GM21515 (cell line): ENCODE measurements at regions not wholly inside any gene's neighbourhood (a gene's known extent, or its start where the extent isn't known, plus 50 kb on each side); places are given as distances from the start of the nearest gene placed in this dataset.
"Not testable (repeated sequence)": the region's sequence is repeated elsewhere in the genome, so short reads cannot be mapped to it uniquely, and the experiment has no call there.

Experiments
- ATAC-seq: cut with Tn5 transposase; IDR thresholded peaks from one replicate; pipeline ENCODE4 v1.9.1; 2021; ENCODE audit not compliant: unreplicated experiment

GRCh38 chr7:51592842-51593599 is 276.4 kb upstream of the COBL start:
- no peak for ATAC-seq

GRCh38 chr7:51591223-51591622 is 274.6 kb upstream of the COBL start:
- ATAC-seq = no peak

GRCh38 chr7:51590746-51591145 is 274.1 kb upstream of the COBL start:
- no peak for ATAC-seq

GRCh38 chr7:51589111-51589510 is 272.5 kb upstream of the COBL start:
- ATAC-seq = no peak

- no peak for ATAC-seq
Measured at GRCh38 chr7:51587604-51588003, 271.0 kb upstream of the COBL start.

GRCh38 chr7:51577390-51577789 is 260.8 kb upstream of the COBL start:
- ATAC-seq = no peak

- no peak for ATAC-seq
Measured at GRCh38 chr7:51569581-51569980, 253.0 kb upstream of the COBL start.

- no peak for ATAC-seq
Measured at GRCh38 chr7:51569176-51569575, 252.6 kb upstream of the COBL start.

- no peak for ATAC-seq
Measured at GRCh38 chr7:51551070-51551469, 234.5 kb upstream of the COBL start.

GRCh38 chr7:51545131-51545530 is 228.5 kb upstream of the COBL start:
- ATAC-seq = no peak

- no peak for ATAC-seq
Measured at GRCh38 chr7:51543801-51544553, 227.4 kb upstream of the COBL start.

- ATAC-seq = not testable (repeated sequence)
Measured at GRCh38 chr7:51540906-51541305, 224.3 kb upstream of the COBL start.

- no peak for ATAC-seq
Measured at GRCh38 chr7:51539840-51540239, 223.2 kb upstream of the COBL start.

GRCh38 chr7:51528172-51528571 is 211.6 kb upstream of the COBL start:
- no peak for ATAC-seq

GRCh38 chr7:51521694-51522312 is 205.2 kb upstream of the COBL start:
- no peak for ATAC-seq

- no peak for ATAC-seq
Measured at GRCh38 chr7:51521054-51521453, 204.4 kb upstream of the COBL start.

GRCh38 chr7:51518646-51519045 is 202.0 kb upstream of the COBL start:
- ATAC-seq = no peak

- no peak for ATAC-seq
Measured at GRCh38 chr7:51517187-51517586, 200.6 kb upstream of the COBL start.

- no peak for ATAC-seq
Measured at GRCh38 chr7:51501620-51502019, 185.0 kb upstream of the COBL start.

- no peak for ATAC-seq
Measured at GRCh38 chr7:51482976-51483375, 166.4 kb upstream of the COBL start.

- no peak for ATAC-seq
Measured at GRCh38 chr7:51481421-51481820, 164.8 kb upstream of the COBL start.

- no peak for ATAC-seq
Measured at GRCh38 chr7:51477819-51478218, 161.2 kb upstream of the COBL start.
